ENCODE measurements at regions not wholly inside any gene's neighbourhood (a gene's known extent, or its start where the extent isn't known, plus 50 kb on each side); places are given as distances from the start of the nearest gene placed in this dataset.

- no peaks in the 10 kb centered on the region for H3K4me1 ChIP-seq (ENCODE audit: control insufficient read depth, insufficient read depth, low read length)
- ChIA-PET POLR2A (no interaction called here), CTCF (no interaction called here)
- in situ Hi-C loops (cut with HindIII; ENCODE audit: low pct_unique_long_range_greater_than_20kb, low sequenced_read_pairs) (no loop called here), intact Hi-C loops (cut with micrococcal nuclease; ENCODE audit: unreplicated experiment) (no loop called here)
- no peak overlapping the region for H3K4me3 ChIP-seq (ENCODE audit: low read depth in 2 of 2, low read length in 2 of 2)
- TF ChIP-seq POLR2AphosphoS5 (IDR thresholded peaks at IDR 0.05; ENCODE audit: low read depth, low read length) (no peak), REST (IDR thresholded peaks at IDR 0.05; ENCODE audit: insufficient read depth in 1 of 2, low read depth in 2 of 2, low read length in 1 of 2) (no peak), CTCF (IDR thresholded peaks at IDR 0.05) (no peak), TCF7L2 (IDR thresholded peaks at IDR 0.05; ENCODE audit: low read depth, low read length) (no peak), SIN3A (IDR thresholded peaks at IDR 0.05; ENCODE audit: borderline replicate concordance, insufficient read depth, low read depth, low read length) (no peak)
- DNase-seq (ENCODE audit: low read depth, low spot score) = no peak
- no peak overlapping the region for H3K27ac ChIP-seq (ENCODE audit: low read length)
- no peaks in the 10 kb centered on the region for H3K27me3 ChIP-seq (ENCODE audit: control insufficient read depth, insufficient read depth, low read length)
- BruUV-seq (replicated peaks) = no TSS peak
- no peaks in the 10 kb centered on the region for H3K36me3 ChIP-seq (ENCODE audit: control insufficient read depth, insufficient read depth, low read length)
- no peaks in the 10 kb centered on the region for H3K9me3 ChIP-seq (ENCODE audit: control insufficient read depth, insufficient read depth, low read depth, low read length)
- no peak for ATAC-seq
Observed at GRCh38 chr5:3114467-3114866, 363.0 kb upstream of the IRX2 start.

GRCh38 chr5:3110371-3110770 is 358.9 kb upstream of the IRX2 start:
- H3K4me3 ChIP-seq (ENCODE audit: low read depth in 2 of 2, low read length in 2 of 2) = no peak overlapping the region
- DNase-seq (ENCODE audit: low read depth, low spot score) (no peak), ATAC-seq (no peak)
- H3K9me3 ChIP-seq (ENCODE audit: control insufficient read depth, insufficient read depth, low read depth, low read length) = no peaks in the 10 kb centered on the region
- POLR2A ChIA-PET = no interaction called here
- intact Hi-C loops (cut with micrococcal nuclease; ENCODE audit: unreplicated experiment) = no loop called here
- H3K27ac ChIP-seq (ENCODE audit: low read length) = no peak overlapping the region
- H3K27me3 ChIP-seq (ENCODE audit: control insufficient read depth, insufficient read depth, low read length) = no peaks in the 10 kb centered on the region
- no TSS peak for BruUV-seq (replicated peaks)
- TF ChIP-seq REST (IDR thresholded peaks at IDR 0.05; ENCODE audit: insufficient read depth in 1 of 2, low read depth in 2 of 2, low read length in 1 of 2) = no peak
- CTCF ChIA-PET = no interaction called here
- no peaks in the 10 kb centered on the region for H3K36me3 ChIP-seq (ENCODE audit: control insufficient read depth, insufficient read depth, low read length)
- in situ Hi-C loops (cut with HindIII; ENCODE audit: low pct_unique_long_range_greater_than_20kb, low sequenced_read_pairs) = no loop called here
- H3K4me1 ChIP-seq (ENCODE audit: control insufficient read depth, insufficient read depth, low read length) = no peaks in the 10 kb centered on the region

Measured in Panc1 (cell line).